ENCODE measurements at regions not wholly inside any gene's neighbourhood (a gene's known extent, or its start where the extent isn't known, plus 50 kb on each side); places are given as distances from the start of the nearest gene placed in this dataset.
"Not testable (repeated sequence)": the region's sequence is repeated elsewhere in the genome, so short reads cannot be mapped to it uniquely, and the experiment has no call there.

DNA sequence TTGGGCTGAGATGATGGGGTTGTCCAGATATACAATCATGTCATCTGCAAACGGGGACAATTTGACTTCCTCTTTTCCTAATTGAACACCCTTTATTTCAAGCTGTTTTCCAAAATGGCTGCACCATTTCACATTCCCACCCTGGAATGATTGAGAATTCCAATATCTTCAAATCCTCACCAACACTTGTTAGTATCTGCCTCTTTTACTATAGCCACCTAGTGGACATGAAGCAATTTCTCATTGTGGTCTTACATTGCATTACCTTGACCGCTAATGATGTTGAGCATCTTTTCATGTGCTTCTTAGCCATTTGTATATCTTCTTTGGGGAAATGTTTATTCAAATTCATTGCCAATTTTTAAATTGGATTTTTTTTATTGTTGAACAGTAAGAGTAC, 364.8 kb downstream of the SMARCA1 start:
- no peak for DNase-seq

DNA sequence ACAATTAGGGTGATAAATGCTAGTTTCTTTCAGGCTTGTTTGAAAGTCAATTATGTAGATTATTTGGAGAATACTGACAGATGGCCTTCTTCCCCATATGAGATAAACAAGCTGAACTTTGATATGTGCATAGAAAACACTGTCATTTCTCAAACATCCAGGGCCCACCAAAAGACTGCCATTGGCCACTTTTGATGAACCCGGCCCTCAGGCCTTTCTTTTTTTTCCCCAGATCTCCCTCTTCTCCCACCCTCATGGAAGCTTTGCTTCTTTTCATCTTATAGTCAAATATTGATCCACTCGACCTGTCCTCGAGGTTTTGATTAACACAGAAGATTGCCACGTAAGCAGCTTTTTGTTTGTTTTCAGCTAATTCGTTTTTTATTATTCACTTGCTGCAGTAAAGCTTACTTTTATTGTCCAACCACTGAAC, 377.4 kb downstream of the SMARCA1 start:
- no peak for DNase-seq

DNA sequence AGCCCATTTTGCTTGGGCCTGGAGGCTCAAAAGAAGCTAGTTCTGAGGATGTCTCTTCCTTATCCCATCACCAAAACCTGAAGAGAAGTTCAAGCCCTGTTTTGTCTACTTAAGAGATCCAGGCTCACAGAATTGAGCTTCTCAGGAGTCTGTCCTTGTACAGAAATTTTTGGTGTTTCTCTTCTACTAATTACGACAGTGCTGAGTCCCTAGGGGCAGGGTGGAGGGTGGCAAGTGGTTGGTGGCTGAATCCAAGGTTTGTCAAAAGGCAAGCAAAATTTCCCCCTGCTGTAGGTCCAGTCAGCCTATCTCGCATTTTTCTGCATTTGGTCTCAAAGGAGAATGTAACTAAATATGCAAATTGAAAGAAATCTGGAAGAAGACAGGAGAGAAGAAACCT, 377.9 kb downstream of the SMARCA1 start:
- DNase-seq: no peak

DNA sequence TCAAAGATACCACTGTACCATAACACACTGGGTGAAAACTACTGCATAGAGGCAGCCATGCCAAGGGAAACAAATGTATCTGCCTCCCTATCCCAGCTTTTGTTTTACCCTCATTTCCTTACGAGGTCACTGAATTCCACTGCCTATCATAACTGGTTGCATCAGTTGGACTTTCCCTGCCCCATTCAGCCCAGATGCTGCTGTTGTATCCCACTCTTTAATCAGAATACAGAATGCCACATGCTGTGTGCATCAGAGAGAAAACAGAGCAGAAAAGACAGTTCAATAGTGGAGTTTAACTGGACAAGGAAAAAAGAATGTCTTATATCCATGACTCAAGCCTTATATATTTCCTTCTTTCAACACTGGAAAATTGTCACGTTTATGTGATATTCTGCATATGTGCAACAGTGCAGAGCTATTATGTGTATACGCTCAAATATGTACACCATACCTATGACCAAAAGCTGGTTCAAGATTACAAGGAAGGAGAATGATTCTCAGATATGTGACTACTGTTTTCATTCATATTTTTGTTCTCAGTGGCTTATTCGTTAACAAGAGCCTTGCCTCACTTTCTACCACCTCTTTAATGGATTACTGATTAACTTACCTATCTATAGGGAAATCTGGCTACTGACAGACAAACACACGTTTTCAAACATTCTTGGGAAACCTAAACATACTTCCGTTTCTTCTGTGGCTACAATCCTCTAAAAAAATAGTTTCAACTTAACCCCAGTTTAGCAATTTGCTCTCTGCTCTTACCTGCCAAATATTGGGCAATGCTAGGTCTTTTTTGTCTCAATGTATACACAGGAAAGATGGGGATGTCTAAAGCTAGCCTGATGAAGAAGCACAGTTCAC, 378.9 kb downstream of the SMARCA1 start:
- no peak for DNase-seq

DNA sequence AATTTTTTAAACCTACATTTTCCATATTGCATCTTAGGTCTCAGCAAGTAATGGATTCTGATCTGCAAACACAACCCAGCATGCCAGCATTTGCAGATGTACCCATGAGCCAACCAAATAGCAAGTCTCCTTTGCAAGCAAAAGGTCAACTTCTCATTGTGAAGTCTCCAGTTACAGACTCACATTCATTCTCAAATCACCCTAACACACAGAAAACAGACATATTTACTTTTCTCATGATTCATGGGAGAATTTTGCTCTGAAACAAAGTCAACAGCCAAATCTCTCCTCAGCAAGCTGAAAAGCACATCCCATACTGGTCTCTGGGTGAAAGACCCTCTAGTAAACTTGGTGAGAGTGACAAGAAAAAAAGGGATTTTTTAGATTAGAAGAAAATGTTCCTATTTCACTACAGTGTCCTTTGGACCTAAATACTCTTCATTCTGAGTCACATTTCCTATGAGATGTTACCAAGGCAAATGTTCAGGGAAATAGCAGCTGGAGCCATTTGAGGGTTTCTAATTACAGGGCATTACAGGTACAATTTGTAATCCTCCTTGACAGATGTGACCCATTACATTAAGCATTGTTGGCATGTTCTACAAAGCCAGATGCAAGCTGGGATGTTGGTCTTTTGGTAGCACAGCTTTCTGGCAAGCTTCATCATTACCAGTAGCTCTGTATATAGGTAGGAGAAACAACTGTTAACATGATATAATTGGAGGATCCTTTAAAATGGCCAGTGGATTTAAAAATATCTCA, 383.3 kb downstream of the SMARCA1 start:
- peak; percentile 82 for DNase-seq

DNA sequence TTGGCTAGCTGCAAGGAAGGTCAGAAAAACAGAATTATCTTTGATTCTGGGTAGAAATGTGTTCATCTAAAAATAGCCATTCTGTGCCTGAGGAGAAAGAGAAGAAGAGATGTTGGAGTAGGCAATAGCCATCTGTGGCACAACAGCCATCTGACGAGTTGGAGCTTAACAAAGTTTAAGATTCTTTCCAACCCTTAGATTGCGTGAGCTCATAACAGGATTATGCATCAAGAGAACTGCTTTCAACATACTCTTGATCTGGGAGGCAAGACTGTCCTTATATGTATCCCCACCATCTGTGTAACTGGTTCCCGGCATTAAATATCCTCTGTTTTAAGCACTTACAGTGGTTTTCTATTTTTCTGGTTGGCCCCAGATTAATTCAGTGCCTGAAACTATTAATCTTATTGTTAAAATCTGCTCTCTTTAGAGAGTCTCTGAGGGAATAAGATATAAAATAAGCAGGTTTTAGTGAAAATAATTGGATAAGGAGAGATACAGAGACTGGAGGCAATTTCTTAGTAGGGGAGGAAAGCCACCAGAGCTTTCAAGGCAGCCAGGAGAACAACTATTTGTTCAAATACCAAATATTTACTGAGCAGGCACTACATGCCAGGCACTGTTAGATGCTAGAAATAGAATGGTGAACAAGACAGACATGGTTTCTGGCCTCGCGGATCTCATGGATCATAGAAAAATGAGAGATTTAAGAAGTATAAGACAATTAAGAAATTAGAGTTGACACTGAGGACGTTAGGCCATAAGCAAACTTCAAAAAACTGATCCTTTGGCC, 398.0 kb downstream of the SMARCA1 start:
- DNase-seq: no peak

DNA sequence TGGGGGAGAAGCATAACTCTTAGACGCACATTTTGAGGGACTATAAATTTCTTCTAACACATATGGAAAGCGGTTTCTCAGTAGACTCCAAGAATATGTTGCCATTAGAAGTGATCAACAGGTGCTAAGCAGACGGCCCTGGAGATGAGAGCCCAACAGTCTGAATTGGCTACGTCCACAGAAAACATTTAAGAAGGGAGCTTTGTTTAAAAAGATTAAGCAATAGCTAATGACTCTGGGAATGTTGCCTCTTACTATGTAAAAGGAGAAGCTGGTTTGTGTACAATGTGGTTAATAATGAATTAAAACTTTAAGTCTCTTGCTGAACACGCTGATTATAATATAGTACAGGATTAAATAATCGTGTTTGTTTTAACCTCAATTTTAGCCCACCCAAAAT, 399.5 kb downstream of the SMARCA1 start:
- DNase-seq: no peak

DNA sequence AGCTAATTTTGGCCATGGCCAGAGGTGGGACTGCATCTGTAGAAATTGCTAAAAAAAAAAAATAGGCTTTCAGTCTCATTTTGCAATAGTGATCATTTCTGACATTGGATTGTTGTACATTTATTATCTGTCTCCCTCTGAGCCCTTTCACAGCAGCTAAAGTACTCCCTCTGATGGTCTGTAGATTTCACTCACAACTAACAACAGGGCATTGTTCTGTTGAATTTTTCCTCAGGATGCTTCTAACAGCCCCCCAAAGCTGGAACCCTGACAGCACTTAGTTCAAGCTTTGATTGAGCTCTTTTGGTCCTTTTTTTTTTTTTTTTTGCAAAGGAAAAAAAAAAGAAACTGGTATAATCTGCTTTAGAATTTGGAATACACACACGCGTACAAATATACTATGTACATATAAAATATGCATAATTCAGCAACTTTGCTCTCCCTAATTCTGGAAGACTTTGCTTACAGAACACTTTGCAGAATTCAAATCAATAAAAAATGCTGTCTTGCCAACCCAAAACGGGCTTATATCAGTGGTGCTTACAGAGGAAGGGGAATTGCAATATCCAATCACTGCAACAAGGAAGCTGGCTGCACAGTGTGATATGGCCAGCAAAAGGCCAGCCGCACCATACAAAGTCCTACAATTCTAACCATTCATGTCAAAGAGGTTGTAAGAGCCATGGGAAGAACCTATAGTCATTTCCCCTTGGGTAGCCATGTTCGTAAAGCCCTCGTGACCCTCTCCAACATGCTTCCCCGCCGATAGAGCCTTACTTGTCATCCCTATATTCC, 406.4 kb downstream of the SMARCA1 start:
- DNase-seq: no peak

DNA sequence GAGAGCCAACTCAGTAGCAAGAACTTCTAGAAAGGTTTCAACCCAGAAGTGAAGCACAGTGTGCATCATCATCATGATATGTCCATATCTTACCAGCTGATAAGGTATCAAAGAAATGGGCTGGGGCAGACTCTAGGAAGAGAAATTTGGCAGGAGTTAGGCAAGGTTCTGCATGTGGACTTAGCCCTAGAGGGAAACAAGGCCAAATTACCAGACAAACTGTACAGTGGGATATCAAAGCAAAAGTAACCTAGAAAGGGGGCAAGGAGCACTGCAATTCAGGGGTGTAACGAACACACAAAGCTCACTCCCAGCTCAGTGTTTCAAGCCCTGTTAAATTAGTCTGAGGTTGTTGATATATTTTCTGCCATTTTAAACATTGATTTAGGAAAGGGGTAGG, 407.4 kb downstream of the SMARCA1 start:
- no peak for DNase-seq

DNA sequence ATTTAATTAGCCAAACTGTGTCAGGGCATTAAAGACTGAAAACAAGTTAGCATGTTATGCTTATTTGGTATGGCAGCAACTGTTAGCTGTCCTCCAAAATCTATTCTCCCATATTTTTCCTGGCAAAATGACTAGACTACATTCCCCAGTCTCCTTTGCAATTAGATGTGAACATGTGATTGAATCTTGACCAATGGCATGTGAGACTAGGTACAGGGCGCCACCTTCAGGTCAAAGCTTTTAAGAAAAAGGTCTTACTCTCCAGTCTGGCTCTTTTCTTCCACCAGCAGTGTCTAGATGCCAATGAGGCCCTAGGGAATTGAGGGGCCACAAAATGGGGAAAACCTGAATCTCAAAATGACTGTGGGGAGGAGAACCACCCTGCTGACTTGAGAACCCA, 408.2 kb downstream of the SMARCA1 start:
- DNase-seq: peak; percentile 18

DNA sequence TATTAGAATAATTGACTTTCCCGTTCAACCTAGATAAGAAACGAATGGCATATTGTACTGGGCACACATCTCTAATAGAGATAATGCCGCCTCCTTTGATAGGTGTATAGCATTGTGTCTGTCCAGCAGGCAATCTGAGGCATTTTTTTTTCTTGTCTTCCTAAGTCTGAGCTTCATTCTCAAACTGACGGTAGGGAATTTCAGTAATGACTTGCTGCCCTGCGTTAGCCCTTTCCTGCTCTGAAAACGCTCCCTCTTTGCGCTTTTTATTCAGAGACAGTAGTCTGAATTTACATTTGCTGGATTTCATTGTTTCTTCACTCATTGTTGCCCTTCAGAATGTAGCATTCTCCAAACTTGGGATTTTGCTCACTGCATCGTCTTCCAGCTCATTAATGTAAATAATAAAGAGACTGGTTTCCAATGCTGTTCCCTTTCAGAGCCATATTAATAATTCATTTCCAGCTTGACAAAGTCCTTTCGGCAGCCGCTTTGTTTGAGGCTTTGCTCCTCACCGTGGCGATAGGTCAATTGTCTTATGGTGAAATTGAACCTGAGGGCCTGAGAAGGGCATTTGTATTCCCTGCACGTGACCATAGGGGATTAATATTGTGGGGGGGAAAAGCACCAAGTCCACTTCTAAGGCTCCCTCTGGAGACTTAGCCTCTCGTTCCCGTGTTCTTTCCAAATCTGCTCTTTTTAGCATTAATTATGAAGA, 412.1 kb downstream of the SMARCA1 start:
- DNase-seq: no peak

DNA sequence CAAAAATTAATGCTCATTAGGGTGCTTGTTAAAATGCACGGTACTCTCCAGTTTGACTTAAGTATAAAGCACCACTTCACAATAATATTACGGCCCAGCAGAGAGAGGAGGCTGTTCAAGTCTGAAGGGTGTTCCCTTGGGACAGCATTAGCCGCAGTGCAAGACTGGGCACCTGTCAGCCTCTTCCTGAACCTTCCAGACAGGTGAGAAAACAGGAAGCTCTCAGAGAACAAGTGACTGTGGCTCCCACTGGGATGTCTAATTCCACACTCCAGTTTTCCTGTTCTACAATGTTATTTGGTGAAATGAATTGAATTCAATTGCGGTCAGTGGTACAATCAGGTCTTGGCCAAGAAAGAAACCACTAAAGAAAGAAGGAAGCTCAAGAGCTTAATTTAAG, 414.4 kb downstream of the SMARCA1 start:
- no peak for DNase-seq

DNA sequence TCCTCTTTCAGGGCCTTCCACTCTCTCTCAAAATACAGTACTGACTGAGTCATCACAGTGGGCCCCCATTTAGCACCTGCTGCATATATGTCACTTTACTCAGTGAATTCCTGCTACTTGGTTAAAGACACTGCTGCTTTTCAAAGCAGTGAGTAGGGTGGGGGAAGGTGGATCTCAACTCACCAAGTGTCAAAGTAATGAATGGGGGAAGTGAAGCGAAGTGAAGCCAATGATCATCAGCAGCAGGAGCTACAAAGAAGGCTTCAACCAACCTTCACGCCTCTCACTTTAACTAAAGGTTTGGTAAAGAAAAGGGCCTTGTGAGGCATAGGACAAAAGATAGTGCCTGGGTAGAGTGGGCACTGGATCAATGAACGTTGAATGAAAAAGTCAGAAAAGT, 424.1 kb downstream of the SMARCA1 start:
- no peak for DNase-seq

DNA sequence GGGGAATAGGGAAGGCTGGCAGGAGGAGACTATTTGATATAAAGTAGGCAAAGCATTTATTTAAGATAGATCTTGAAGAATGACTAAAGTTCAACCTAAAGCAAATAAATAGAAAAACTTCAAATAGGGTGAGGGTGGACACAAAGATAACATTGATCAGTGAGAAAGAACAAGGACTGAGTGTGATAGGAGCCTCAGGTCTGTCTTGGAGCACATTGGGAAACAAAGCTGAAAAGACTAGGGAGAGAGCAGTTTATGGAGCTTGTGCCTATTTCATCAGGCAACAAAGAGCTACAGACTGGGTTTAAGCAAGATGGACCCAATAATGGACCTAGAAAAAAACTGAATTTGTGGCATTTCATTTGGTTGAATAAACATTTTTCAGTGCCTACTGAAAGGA, 425.6 kb downstream of the SMARCA1 start:
- no peak for DNase-seq

DNA sequence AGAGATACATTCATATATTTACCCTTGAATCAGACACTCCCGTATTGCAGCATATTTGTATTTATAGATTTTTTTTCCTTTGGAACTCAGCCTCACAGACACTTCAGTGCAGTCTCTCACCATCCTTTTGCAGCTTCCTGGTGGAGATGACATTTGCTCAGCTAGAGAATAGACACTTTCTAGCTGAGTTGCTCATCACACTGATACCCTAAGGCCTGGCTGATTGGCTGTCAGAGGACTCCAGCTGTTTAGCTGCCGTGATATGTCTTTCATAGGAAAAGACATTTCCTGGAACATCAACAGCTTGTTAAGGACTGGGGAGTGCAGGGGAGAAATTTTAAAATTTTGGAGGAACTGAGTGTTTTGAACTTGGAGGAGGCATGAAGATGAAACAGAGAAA, 429.6 kb downstream of the SMARCA1 start:
- no peak for DNase-seq

DNA sequence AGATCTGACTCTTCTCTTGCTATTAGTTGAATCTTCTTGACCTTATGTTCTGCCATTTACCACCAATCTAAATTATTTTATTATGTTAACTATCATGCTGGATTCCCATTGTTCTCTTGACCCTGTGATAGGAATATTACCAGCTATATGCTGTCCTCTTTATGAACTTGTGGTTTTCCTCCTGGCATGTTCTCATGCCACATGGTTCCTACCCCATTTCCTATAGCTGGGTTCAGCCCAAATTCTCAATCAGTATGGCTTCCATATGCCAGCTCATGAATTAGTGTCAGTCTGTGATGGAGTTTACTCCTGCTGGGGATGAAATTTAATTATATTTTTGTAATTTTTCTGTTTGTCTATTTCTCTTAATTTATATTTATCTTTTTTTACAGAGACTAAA, 430.5 kb downstream of the SMARCA1 start:
- no peak for DNase-seq

DNA sequence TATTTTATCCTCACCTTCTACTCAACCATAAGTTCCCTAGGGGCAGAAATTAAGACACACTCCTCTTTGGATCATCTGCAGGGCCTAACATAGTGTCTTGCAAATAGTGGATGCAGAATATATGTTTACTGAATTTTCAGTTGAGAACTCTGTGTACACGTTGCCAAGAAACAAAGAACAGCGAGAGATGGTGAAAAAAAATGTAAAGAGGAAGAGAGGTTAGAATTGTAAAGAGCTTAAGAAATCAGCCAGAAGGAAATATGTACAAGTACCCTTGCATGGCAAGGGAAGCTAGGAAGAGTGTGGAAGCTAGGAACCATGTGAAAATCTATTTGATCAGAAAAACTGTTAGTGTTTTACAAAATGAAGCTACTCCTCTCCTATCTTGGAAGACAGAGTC, 431.0 kb downstream of the SMARCA1 start:
- DNase-seq: no peak

DNA sequence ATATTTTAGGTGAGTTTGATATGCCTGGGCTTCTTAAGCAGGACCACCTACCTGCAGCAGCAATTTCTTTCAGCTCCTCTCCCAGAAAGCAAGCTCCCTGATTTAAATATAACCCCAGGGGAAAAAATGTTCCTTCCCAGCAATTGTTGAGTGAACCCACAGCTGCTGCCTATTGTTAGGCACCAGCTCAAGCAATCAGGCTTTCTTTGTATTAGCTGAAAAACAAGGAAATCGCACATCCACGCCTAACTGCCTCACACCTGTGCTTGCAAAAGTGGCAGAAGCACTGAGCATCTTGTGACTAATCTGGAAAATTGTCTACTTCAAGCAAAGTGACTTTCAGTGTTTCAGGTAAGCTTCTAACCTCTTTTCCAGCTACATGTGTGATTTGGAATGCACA, 432.2 kb downstream of the SMARCA1 start:
- DNase-seq: no peak

DNA sequence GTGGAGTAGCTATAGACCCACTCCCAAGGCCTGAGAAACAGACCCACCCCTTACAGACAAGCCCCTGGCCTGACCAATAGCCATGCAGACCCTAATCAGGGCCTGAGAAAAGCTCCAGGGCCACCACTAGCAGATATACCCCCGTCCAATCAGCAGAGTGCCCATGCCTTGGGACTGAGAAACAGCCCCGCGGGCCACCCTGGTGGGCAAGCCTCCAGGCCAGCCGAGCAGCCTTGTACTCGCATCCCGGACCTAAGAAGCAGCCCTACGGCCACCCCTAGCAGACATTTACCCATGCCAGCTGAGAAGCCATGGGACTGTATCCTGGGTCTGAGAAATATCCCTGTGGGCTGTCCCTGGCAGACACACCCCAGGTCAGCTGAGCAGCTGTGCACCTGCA, 436.5 kb downstream of the SMARCA1 start:
- DNase-seq: no peak

DNA sequence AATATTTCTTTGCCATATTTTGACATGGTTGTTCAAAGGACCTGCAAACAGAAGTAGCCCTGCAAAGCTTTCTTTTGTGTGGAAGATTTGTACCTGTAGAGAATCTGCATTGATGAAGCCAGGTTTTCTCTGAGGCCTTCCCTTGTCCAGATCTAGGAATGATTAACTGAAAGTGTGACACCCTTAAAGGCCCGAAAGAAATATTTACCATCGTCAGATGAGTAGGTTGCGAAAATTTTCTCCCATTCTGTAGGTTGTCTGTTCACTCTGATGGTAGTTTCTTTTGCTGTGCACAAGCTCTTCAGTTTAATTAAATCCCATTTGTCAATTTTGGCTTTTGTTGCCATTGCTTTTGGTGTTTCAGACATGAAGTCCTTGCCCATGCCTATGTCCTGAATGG, 439.0 kb downstream of the SMARCA1 start:
- DNase-seq: not testable (repeated sequence)

DNA sequence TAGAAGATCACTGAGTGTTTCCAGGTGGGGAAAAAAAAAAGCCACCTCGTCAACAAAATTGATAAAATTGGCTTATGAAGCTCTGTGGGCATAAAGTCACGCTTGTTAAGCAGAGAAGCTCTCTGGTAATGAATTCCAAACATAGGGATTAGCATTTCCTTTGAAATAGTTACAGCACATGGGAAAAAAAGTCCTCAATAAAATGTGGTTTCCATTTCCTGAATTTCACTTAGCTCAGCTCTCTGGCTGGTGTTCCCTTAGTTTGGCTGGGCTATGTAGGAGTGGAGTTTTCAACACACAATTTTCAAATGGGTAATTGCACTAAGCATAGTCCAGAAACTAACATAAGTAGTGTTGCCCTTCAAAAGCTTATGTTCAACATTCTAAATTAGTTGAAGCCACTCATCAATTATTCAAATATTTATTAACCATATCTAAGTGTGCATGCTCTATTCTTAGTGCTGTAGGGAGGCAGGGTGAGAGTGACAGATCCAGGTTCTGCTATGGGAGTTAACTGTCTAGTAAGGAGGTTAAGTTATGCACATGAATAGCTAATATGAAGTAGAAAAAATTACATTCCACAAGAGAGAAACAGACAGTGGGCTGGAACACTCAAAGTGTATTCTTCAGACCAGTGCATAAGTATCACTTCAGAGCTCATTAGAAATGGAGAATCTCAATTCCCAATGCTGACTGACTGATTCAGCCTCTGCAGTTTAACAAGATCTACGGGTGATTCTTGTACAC, 445.7 kb downstream of the SMARCA1 start:
- DNase-seq: no peak

All from SHP77 treated with DMSO at 0.1 percent for 48 hours (cell line).